OCI-LY7 (cell line): ENCODE measurements at regions not wholly inside any gene's neighbourhood (a gene's known extent, or its start where the extent isn't known, plus 50 kb on each side); places are given as distances from the start of the nearest gene placed in this dataset.

Experiments used
- BruUV-seq: library from RNA; stranded (reverse); fragments of 400-500 nt; replicated peaks from 2 replicates; lab custom pipeline; 2021; lab: Mats Ljungman, UMichigan
- CTCF ChIA-PET: fragments of 300-600 bp; sonication (Branson Sonifier 250); formaldehyde crosslinking; loops from one replicate; lab custom pipeline; 2022; ENCODE audit warnings: antibody characterized with exemption; ENCODE audit not compliant: unreplicated experiment; lab: Charles Lee
- POLR2A ChIA-PET: fragments of 300-600 bp; sonication (Branson Sonifier 250); formaldehyde crosslinking; loops from one replicate; lab custom pipeline; 2022; ENCODE audit warnings: antibody characterized with exemption; lab: Charles Lee
- DNase-seq: peaks from one replicate; pipeline ENCODE4 v3.0.0-alpha.2; 2015; ENCODE audit warnings: low spot score
- H2AFZ ChIP-seq: fragments of 200-600 bp; sonication (generic), shearing (Covaris generic); 2 replicates; pipeline ENCODE4 v1.6.1; 2014; ENCODE audit warnings: mild to moderate bottlenecking, antibody characterized with exemption, low read length, moderate library complexity
- H3K27ac ChIP-seq: fragments of 200-600 bp; sonication (generic); 2 replicates; pipeline ENCODE4 v1.5.1; 2014; ENCODE audit warnings: mixed run types, low read depth, mild to moderate bottlenecking, moderate library complexity, low read length, inconsistent platforms; ENCODE audit not compliant: poor library complexity, severe bottlenecking
- H3K36me3 ChIP-seq: fragments of 200-600 bp; sonication (generic); 2 replicates; pipeline ENCODE4 v1.6.1; 2014; ENCODE audit warnings: mild to moderate bottlenecking, antibody characterized with exemption, low read length, moderate library complexity, mixed read lengths; ENCODE audit not compliant: insufficient read depth
- H3K4me1 ChIP-seq: fragments of 200-600 bp; sonication (generic); 2 replicates; pipeline ENCODE4 v1.5.1; 2014; ENCODE audit warnings: mild to moderate bottlenecking, low read length; ENCODE audit not compliant: insufficient read depth, poor library complexity, severe bottlenecking
- H3K4me2 ChIP-seq: fragments of 200-600 bp; sonication (generic); 2 replicates; pipeline ENCODE4 v1.6.1; 2014; ENCODE audit warnings: mild to moderate bottlenecking, low read length
- H3K4me3 ChIP-seq: fragments of 200-600 bp; sonication (generic); 2 replicates; pipeline ENCODE4 v1.5.1; 2014; ENCODE audit warnings: mild to moderate bottlenecking, low read depth, low read length; ENCODE audit not compliant: poor library complexity, severe bottlenecking
- H3K79me2 ChIP-seq: fragments of 200-600 bp; sonication (generic); 2 replicates; pipeline ENCODE4 v1.6.1; 2016; ENCODE audit warnings: low read depth, mild to moderate bottlenecking, low read length, moderate library complexity, mixed read lengths; ENCODE audit not compliant: insufficient read depth
- H3K9me2 ChIP-seq: fragments of 200-600 bp; sonication (generic); 2 replicates; pipeline ENCODE4 v1.6.1; 2016; ENCODE audit warnings: mild to moderate bottlenecking, low read length, mixed read lengths; ENCODE audit not compliant: insufficient read depth
- H3K9me3 ChIP-seq: fragments of 200-600 bp; sonication (generic); 2 replicates; pipeline ENCODE4 v1.6.1; 2014; ENCODE audit warnings: mild to moderate bottlenecking, mixed run types, low read length, mixed read lengths
- H4K20me1 ChIP-seq: fragments of 200-600 bp; sonication (generic); 2 replicates; pipeline ENCODE4 v1.6.1; 2014; ENCODE audit warnings: mild to moderate bottlenecking, antibody characterized with exemption, low read length, moderate library complexity, mixed read lengths; ENCODE audit not compliant: insufficient read depth
- CTCF ChIP-seq: fragments of 200-600 bp; sonication (generic); conservative IDR thresholded peaks from 2 replicates; pipeline ENCODE4 v1.5.1; 2014; ENCODE audit warnings: mild to moderate bottlenecking, antibody characterized with exemption, low read length, moderate library complexity, mixed read lengths
- EZH2phosphoT487 ChIP-seq: fragments of 200-600 bp; sonication (generic); IDR thresholded peaks from 2 replicates; pipeline ENCODE4 v1.6.1; 2018; ENCODE audit warnings: low read depth, borderline replicate concordance, mild to moderate bottlenecking, mixed run types, antibody characterized with exemption, low read length, moderate library complexity, mixed read lengths
- intact Hi-C: fragments of 100-400 bp; cut with micrococcal nuclease; formaldehyde crosslinking; loops from one replicate; pipeline ENCODE4 v1.10.0; 2022; ENCODE audit not compliant: unreplicated experiment

GRCh38 chr12:111078731-111079130 is 158.4 kb upstream of the MYL2 start:
- TF ChIP-seq EZH2phosphoT487 (no peak), CTCF (no peak)
- H3K4me3 ChIP-seq, result no peak overlapping the region
- H3K4me2 ChIP-seq, result no peak overlapping the region
- no peaks in the 10 kb centered on the region for H3K36me3 ChIP-seq
- H3K4me1 ChIP-seq, result peaks cover 34% of the 10 kb centered on the region
- no peak overlapping the region for H3K27ac ChIP-seq
- H3K9me3 ChIP-seq, result no peaks in the 10 kb centered on the region
- H4K20me1 ChIP-seq, result no peaks in the 10 kb centered on the region
- H2AFZ ChIP-seq, result no peak overlapping the region
- no peaks in the 10 kb centered on the region for H3K79me2 ChIP-seq
- BruUV-seq, result no TSS peak
- intact Hi-C loops, result no loop called here
- CTCF ChIA-PET, result interaction anchor here (0.6 kb wide), 1 partner anchor 55 kb away, joined by 3 read pairs; no protein-coding TSS in a partner anchor
- no peak for DNase-seq
- no peaks in the 10 kb centered on the region for H3K9me2 ChIP-seq
- POLR2A ChIA-PET, result interaction anchor here (0.9 kb wide), 1 partner anchor 12 kb away, joined by 3 read pairs; no protein-coding TSS in a partner anchor

- CTCF ChIA-PET, result no interaction called here
- no peak for TF ChIP-seq CTCF
- no peak for TF ChIP-seq EZH2phosphoT487
- Histone ChIP-seq H2AFZ (no peak overlapping the region), H3K4me3 (no peak overlapping the region), H4K20me1 (no peaks in the 10 kb centered on the region), H3K79me2 (no peaks in the 10 kb centered on the region), H3K27ac (no peak overlapping the region), H3K9me3 (no peaks in the 10 kb centered on the region), H3K4me2 (no peak overlapping the region), H3K36me3 (no peaks in the 10 kb centered on the region), H3K4me1 (peaks cover 21% of the 10 kb centered on the region), H3K9me2 (no peaks in the 10 kb centered on the region)
- POLR2A ChIA-PET, result interaction anchor here (0.6 to 1.2 kb wide), 3 partner anchors 9 to 24 kb away, joined by 3 to 7 read pairs (median 3); no protein-coding TSS in a partner anchor
- DNase-seq, result no peak
- intact Hi-C loops, result no loop called here
- BruUV-seq, result no TSS peak
These were observed 156.5 kb upstream of the MYL2 start for GRCh38 chr12:111076611-111077451.

- H3K79me2 ChIP-seq, result no peaks in the 10 kb centered on the region
- DNase-seq, result no peak
- CTCF ChIA-PET, result interaction anchor here (0.9 kb wide), 1 partner anchor 16 kb away, joined by 3 read pairs; no protein-coding TSS in a partner anchor
- H3K4me1 ChIP-seq, result peaks cover 21% of the 10 kb centered on the region
- no peak overlapping the region for H3K4me2 ChIP-seq
- no peak overlapping the region for H3K27ac ChIP-seq
- no TSS peak for BruUV-seq
- no peaks in the 10 kb centered on the region for H4K20me1 ChIP-seq
- TF ChIP-seq EZH2phosphoT487 (no peak), CTCF (no peak)
- intact Hi-C loops, result no loop called here
- POLR2A ChIA-PET, result interaction anchor here (0.6 to 1.2 kb wide), 3 partner anchors 17 to 365 kb away, joined by 3 to 7 read pairs (median 3); no protein-coding TSS in a partner anchor
- H3K9me2 ChIP-seq, result no peaks in the 10 kb centered on the region
- H2AFZ ChIP-seq, result no peak overlapping the region
- H3K9me3 ChIP-seq, result no peaks in the 10 kb centered on the region
- H3K36me3 ChIP-seq, result no peaks in the 10 kb centered on the region
- H3K4me3 ChIP-seq, result no peak overlapping the region
These were observed 155.8 kb upstream of the MYL2 start for GRCh38 chr12:111076199-111076598.
